ENCODE measurements at regions not wholly inside any gene's neighbourhood (a gene's known extent, or its start where the extent isn't known, plus 50 kb on each side); places are given as distances from the start of the nearest gene placed in this dataset.

DNA sequence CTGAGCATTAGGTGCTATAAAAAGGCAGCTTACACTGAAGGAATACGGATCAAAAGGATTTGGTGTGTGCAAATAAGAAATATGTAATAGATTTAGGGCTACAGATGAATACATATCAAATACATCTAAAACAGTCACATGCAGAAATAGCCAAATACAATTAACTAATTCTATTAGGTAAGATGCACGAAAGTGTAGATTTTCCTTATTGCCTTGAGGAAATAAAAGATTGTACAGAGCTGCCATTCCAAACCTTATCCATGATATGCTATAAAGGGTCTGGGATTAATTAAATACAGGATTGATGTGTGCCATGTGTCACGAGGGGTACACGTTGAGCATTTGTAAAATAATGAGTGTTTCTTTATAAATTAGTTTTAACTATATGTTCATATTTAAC, 107.0 kb upstream of the ELOVL6 start:
- Histone ChIP-seq H3K36me3 (ENCODE audit: control insufficient read depth, insufficient read depth, low read length) (no peaks in the 10 kb centered on the region), H3K27ac (ENCODE audit: low read length) (no peak overlapping the region), H3K4me3 (ENCODE audit: low read depth in 2 of 2, low read length in 2 of 2) (no peak overlapping the region), H3K4me1 (ENCODE audit: control insufficient read depth, insufficient read depth, low read length) (no peaks in the 10 kb centered on the region), H3K9me3 (ENCODE audit: control insufficient read depth, insufficient read depth, low read depth, low read length) (no peaks in the 10 kb centered on the region), H3K27me3 (ENCODE audit: control insufficient read depth, insufficient read depth, low read length) (no peaks in the 10 kb centered on the region)
- ChIA-PET POLR2A (no interaction called here), CTCF (no interaction called here)
- in situ Hi-C loops (cut with HindIII; ENCODE audit: low pct_unique_long_range_greater_than_20kb, low sequenced_read_pairs), result no loop called here
- no peak for TF ChIP-seq POLR2AphosphoS5 (IDR thresholded peaks at IDR 0.05; ENCODE audit: low read depth, low read length)
- TF ChIP-seq, protein P1, sequence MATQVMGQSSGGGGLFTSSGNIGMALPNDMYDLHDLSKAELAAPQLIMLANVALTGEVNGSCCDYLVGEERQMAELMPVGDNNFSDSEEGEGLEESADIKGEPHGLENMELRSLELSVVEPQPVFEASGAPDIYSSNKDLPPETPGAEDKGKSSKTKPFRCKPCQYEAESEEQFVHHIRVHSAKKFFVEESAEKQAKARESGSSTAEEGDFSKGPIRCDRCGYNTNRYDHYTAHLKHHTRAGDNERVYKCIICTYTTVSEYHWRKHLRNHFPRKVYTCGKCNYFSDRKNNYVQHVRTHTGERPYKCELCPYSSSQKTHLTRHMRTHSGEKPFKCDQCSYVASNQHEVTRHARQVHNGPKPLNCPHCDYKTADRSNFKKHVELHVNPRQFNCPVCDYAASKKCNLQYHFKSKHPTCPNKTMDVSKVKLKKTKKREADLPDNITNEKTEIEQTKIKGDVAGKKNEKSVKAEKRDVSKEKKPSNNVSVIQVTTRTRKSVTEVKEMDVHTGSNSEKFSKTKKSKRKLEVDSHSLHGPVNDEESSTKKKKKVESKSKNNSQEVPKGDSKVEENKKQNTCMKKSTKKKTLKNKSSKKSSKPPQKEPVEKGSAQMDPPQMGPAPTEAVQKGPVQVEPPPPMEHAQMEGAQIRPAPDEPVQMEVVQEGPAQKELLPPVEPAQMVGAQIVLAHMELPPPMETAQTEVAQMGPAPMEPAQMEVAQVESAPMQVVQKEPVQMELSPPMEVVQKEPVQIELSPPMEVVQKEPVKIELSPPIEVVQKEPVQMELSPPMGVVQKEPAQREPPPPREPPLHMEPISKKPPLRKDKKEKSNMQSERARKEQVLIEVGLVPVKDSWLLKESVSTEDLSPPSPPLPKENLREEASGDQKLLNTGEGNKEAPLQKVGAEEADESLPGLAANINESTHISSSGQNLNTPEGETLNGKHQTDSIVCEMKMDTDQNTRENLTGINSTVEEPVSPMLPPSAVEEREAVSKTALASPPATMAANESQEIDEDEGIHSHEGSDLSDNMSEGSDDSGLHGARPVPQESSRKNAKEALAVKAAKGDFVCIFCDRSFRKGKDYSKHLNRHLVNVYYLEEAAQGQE (IDR thresholded peaks at IDR 0.05; ENCODE audit: insufficient read depth in 1 of 2, low read depth in 2 of 2, low read length in 1 of 2), result no peak
- no peak for TF ChIP-seq SIN3A (IDR thresholded peaks at IDR 0.05; ENCODE audit: borderline replicate concordance, insufficient read depth, low read depth, low read length)
- no peak for DNase-seq (ENCODE audit: low read depth, low spot score)
- intact Hi-C loops (cut with micrococcal nuclease; ENCODE audit: unreplicated experiment), result no loop called here
- ATAC-seq, result no peak
- BruUV-seq (replicated peaks), result no TSS peak

DNA sequence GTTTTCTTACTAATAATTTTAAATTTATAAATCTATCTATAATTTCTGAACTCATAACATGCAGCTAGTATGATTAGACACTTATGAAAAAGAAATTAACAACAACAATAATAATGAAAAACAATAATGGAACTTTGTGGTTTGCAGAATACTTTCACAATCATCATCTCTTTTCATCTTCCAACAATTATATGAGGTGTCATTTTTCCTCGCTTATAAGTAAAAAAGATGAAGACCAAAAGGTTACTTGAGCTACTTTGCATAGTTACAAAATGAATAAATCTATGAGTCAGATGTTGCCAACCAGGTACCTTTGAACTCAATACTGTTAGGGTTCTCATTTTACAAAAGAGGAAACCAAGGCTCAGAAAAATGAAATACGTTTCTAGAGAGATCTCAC, 98.5 kb upstream of the ELOVL6 start:
- Histone ChIP-seq H3K9me3 (ENCODE audit: control insufficient read depth, insufficient read depth, low read depth, low read length) (no peaks in the 10 kb centered on the region), H3K36me3 (ENCODE audit: control insufficient read depth, insufficient read depth, low read length) (no peaks in the 10 kb centered on the region), H3K4me1 (ENCODE audit: control insufficient read depth, insufficient read depth, low read length) (no peaks in the 10 kb centered on the region), H3K27me3 (ENCODE audit: control insufficient read depth, insufficient read depth, low read length) (no peaks in the 10 kb centered on the region), H3K27ac (ENCODE audit: low read length) (no peak overlapping the region), H3K4me3 (ENCODE audit: low read depth in 2 of 2, low read length in 2 of 2) (no peak overlapping the region)
- no peak for DNase-seq (ENCODE audit: low read depth, low spot score)
- TF ChIP-seq SIN3A (IDR thresholded peaks at IDR 0.05; ENCODE audit: borderline replicate concordance, insufficient read depth, low read depth, low read length) (no peak), POLR2AphosphoS5 (IDR thresholded peaks at IDR 0.05; ENCODE audit: low read depth, low read length) (no peak), TCF7L2 (IDR thresholded peaks at IDR 0.05; ENCODE audit: low read depth, low read length) (no peak)
- TF ChIP-seq, protein P1 (IDR thresholded peaks at IDR 0.05; ENCODE audit: insufficient read depth in 1 of 2, low read depth in 2 of 2, low read length in 1 of 2), result no peak
- TF ChIP-seq, protein P2, sequence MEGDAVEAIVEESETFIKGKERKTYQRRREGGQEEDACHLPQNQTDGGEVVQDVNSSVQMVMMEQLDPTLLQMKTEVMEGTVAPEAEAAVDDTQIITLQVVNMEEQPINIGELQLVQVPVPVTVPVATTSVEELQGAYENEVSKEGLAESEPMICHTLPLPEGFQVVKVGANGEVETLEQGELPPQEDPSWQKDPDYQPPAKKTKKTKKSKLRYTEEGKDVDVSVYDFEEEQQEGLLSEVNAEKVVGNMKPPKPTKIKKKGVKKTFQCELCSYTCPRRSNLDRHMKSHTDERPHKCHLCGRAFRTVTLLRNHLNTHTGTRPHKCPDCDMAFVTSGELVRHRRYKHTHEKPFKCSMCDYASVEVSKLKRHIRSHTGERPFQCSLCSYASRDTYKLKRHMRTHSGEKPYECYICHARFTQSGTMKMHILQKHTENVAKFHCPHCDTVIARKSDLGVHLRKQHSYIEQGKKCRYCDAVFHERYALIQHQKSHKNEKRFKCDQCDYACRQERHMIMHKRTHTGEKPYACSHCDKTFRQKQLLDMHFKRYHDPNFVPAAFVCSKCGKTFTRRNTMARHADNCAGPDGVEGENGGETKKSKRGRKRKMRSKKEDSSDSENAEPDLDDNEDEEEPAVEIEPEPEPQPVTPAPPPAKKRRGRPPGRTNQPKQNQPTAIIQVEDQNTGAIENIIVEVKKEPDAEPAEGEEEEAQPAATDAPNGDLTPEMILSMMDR (IDR thresholded peaks at IDR 0.05), result no peak
- ATAC-seq, result no peak
- intact Hi-C loops (cut with micrococcal nuclease; ENCODE audit: unreplicated experiment), result no loop called here
- ChIA-PET POLR2A (no interaction called here), CTCF (no interaction called here)
- in situ Hi-C loops (cut with HindIII; ENCODE audit: low pct_unique_long_range_greater_than_20kb, low sequenced_read_pairs), result no loop called here
- no TSS peak for BruUV-seq (replicated peaks)
